OCI-LY7 (cell line): ENCODE measurements at regions not wholly inside any gene's neighbourhood (a gene's known extent, or its start where the extent isn't known, plus 50 kb on each side); places are given as distances from the start of the nearest gene placed in this dataset.

Experiments
- BruUV-seq: library from RNA; stranded (reverse); fragments of 400-500 nt; replicated peaks from 2 replicates; lab custom pipeline; 2021; lab: Mats Ljungman, UMichigan
- CTCF ChIA-PET: fragments of 300-600 bp; sonication (Branson Sonifier 250); formaldehyde crosslinking; loops from one replicate; lab custom pipeline; 2022; ENCODE audit warnings: antibody characterized with exemption; ENCODE audit not compliant: unreplicated experiment; lab: Charles Lee
- POLR2A ChIA-PET: fragments of 300-600 bp; sonication (Branson Sonifier 250); formaldehyde crosslinking; loops from one replicate; lab custom pipeline; 2022; ENCODE audit warnings: antibody characterized with exemption; lab: Charles Lee
- DNase-seq: peaks from one replicate; pipeline ENCODE4 v3.0.0-alpha.2; 2015; ENCODE audit warnings: low spot score
- H2AFZ ChIP-seq: fragments of 200-600 bp; sonication (generic), shearing (Covaris generic); 2 replicates; pipeline ENCODE4 v1.6.1; 2014; ENCODE audit warnings: mild to moderate bottlenecking, antibody characterized with exemption, low read length, moderate library complexity
- H3K27ac ChIP-seq: fragments of 200-600 bp; sonication (generic); 2 replicates; pipeline ENCODE4 v1.5.1; 2014; ENCODE audit warnings: mixed run types, low read depth, mild to moderate bottlenecking, moderate library complexity, low read length, inconsistent platforms; ENCODE audit not compliant: poor library complexity, severe bottlenecking
- H3K36me3 ChIP-seq: fragments of 200-600 bp; sonication (generic); 2 replicates; pipeline ENCODE4 v1.6.1; 2014; ENCODE audit warnings: mild to moderate bottlenecking, antibody characterized with exemption, low read length, moderate library complexity, mixed read lengths; ENCODE audit not compliant: insufficient read depth
- H3K4me1 ChIP-seq: fragments of 200-600 bp; sonication (generic); 2 replicates; pipeline ENCODE4 v1.5.1; 2014; ENCODE audit warnings: mild to moderate bottlenecking, low read length; ENCODE audit not compliant: insufficient read depth, poor library complexity, severe bottlenecking
- H3K4me2 ChIP-seq: fragments of 200-600 bp; sonication (generic); 2 replicates; pipeline ENCODE4 v1.6.1; 2014; ENCODE audit warnings: mild to moderate bottlenecking, low read length
- H3K4me3 ChIP-seq: fragments of 200-600 bp; sonication (generic); 2 replicates; pipeline ENCODE4 v1.5.1; 2014; ENCODE audit warnings: mild to moderate bottlenecking, low read depth, low read length; ENCODE audit not compliant: poor library complexity, severe bottlenecking
- H3K79me2 ChIP-seq: fragments of 200-600 bp; sonication (generic); 2 replicates; pipeline ENCODE4 v1.6.1; 2016; ENCODE audit warnings: low read depth, mild to moderate bottlenecking, low read length, moderate library complexity, mixed read lengths; ENCODE audit not compliant: insufficient read depth
- H3K9me2 ChIP-seq: fragments of 200-600 bp; sonication (generic); 2 replicates; pipeline ENCODE4 v1.6.1; 2016; ENCODE audit warnings: mild to moderate bottlenecking, low read length, mixed read lengths; ENCODE audit not compliant: insufficient read depth
- H3K9me3 ChIP-seq: fragments of 200-600 bp; sonication (generic); 2 replicates; pipeline ENCODE4 v1.6.1; 2014; ENCODE audit warnings: mild to moderate bottlenecking, mixed run types, low read length, mixed read lengths
- H4K20me1 ChIP-seq: fragments of 200-600 bp; sonication (generic); 2 replicates; pipeline ENCODE4 v1.6.1; 2014; ENCODE audit warnings: mild to moderate bottlenecking, antibody characterized with exemption, low read length, moderate library complexity, mixed read lengths; ENCODE audit not compliant: insufficient read depth
- EZH2phosphoT487 ChIP-seq: fragments of 200-600 bp; sonication (generic); IDR thresholded peaks from 2 replicates; pipeline ENCODE4 v1.6.1; 2018; ENCODE audit warnings: low read depth, borderline replicate concordance, mild to moderate bottlenecking, mixed run types, antibody characterized with exemption, low read length, moderate library complexity, mixed read lengths
- intact Hi-C: fragments of 100-400 bp; cut with micrococcal nuclease; formaldehyde crosslinking; loops from one replicate; pipeline ENCODE4 v1.10.0; 2022; ENCODE audit not compliant: unreplicated experiment
- TF ChIP-seq, protein P1 (sequence below): fragments of 200-600 bp; sonication (generic); conservative IDR thresholded peaks from 2 replicates; pipeline ENCODE4 v1.5.1; 2014; ENCODE audit warnings: mild to moderate bottlenecking, antibody characterized with exemption, low read length, moderate library complexity, mixed read lengths

DNA sequence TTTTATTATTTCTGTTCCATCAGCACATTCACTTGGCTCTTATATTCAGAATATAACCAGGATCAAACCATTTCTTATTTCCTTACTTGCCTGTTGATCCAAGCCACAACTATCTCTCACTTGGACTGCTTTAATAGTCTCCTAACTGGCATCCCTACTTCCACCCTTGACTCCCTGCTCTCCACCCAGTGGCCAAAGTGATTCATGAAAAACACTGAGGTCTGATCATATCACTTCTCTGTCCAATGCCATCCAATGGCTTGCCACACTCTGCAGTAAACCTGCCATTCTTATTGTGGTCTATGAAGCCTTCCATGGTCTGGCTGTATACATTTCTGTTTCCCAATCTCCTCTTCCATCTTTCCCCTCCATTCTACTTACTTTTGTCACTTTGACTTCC, 576.1 kb downstream of the PDCD6IP start:
- intact Hi-C loops = no loop called here
- Histone ChIP-seq H3K27ac (no peak overlapping the region), H3K4me3 (no peak overlapping the region), H3K9me2 (no peaks in the 10 kb centered on the region), H4K20me1 (no peaks in the 10 kb centered on the region), H3K36me3 (no peaks in the 10 kb centered on the region), H2AFZ (no peak overlapping the region), H3K4me2 (no peak overlapping the region), H3K79me2 (no peaks in the 10 kb centered on the region), H3K4me1 (no peaks in the 10 kb centered on the region), H3K9me3 (no peaks in the 10 kb centered on the region)
- CTCF ChIA-PET = interaction anchor here (0.6 kb wide), 1 partner anchor 47 kb away, joined by 3 read pairs; no protein-coding TSS in a partner anchor
- POLR2A ChIA-PET = interaction anchor here (1.2 kb wide), 1 partner anchor 474 kb away, joined by 3 read pairs; no protein-coding TSS in a partner anchor
- TF ChIP-seq EZH2phosphoT487 = no peak
- TF ChIP-seq, protein P1, sequence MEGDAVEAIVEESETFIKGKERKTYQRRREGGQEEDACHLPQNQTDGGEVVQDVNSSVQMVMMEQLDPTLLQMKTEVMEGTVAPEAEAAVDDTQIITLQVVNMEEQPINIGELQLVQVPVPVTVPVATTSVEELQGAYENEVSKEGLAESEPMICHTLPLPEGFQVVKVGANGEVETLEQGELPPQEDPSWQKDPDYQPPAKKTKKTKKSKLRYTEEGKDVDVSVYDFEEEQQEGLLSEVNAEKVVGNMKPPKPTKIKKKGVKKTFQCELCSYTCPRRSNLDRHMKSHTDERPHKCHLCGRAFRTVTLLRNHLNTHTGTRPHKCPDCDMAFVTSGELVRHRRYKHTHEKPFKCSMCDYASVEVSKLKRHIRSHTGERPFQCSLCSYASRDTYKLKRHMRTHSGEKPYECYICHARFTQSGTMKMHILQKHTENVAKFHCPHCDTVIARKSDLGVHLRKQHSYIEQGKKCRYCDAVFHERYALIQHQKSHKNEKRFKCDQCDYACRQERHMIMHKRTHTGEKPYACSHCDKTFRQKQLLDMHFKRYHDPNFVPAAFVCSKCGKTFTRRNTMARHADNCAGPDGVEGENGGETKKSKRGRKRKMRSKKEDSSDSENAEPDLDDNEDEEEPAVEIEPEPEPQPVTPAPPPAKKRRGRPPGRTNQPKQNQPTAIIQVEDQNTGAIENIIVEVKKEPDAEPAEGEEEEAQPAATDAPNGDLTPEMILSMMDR = 0 out of 2 replicates have a peak, but pooled peaks have one; percentile 14
- no TSS peak for BruUV-seq
- DNase-seq = no peak

DNA sequence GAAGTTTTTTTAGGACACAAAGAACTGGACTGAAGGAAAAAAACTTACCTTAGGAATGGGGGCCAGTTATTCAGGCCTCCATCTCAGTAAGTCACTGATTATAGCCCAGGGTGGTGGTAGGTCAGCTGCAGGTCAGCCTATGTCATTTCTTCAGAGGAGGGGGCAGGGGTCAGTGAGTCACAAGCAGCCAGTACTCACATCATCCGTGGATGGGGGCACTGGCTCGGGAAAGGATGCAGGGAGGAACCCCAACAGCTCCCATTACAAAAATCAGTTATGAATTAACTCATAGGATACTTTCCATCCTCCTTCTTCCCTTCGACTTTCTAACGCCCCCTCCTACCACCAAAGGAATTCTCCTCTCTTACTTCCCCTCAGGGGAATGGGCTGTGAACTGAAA, 578.3 kb downstream of the PDCD6IP start:
- Histone ChIP-seq H3K36me3 (no peaks in the 10 kb centered on the region), H3K79me2 (no peaks in the 10 kb centered on the region), H4K20me1 (no peaks in the 10 kb centered on the region), H2AFZ (no peak overlapping the region), H3K4me1 (no peaks in the 10 kb centered on the region), H3K4me3 (no peak overlapping the region), H3K4me2 (no peak overlapping the region), H3K9me3 (no peaks in the 10 kb centered on the region), H3K9me2 (no peaks in the 10 kb centered on the region), H3K27ac (no peak overlapping the region)
- ChIA-PET POLR2A (no interaction called here), CTCF (no interaction called here)
- intact Hi-C loops = no loop called here
- no peak for TF ChIP-seq EZH2phosphoT487
- TF ChIP-seq, protein P1 = no peak
- DNase-seq = no peak
- no TSS peak for BruUV-seq

DNA sequence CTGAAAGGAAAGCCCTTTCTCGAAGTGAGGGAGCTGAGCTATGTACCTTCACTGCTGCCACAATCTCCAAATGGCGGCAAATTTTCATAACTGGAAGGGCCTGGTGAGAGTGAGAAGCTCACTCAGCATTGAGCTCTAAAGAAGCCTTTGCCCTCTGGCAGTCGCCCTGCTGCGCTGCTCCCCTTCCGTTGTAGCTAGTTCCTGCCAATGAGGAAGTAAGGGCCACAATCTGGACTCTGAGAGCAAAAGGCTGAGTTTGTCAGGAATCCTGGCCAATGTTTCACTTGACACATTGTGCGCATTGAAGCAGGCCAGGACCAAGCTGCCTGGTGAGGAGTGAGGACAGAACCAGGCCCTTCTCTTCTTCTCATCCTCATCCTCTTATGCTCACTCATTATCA, 579.5 kb downstream of the PDCD6IP start:
- ChIA-PET CTCF (no interaction called here), POLR2A (no interaction called here)
- DNase-seq = no peak
- Histone ChIP-seq H3K9me3 (no peaks in the 10 kb centered on the region), H4K20me1 (no peaks in the 10 kb centered on the region), H3K4me2 (no peak overlapping the region), H3K4me1 (no peaks in the 10 kb centered on the region), H3K27ac (no peak overlapping the region), H3K4me3 (no peak overlapping the region), H3K79me2 (no peaks in the 10 kb centered on the region), H3K9me2 (no peaks in the 10 kb centered on the region), H3K36me3 (no peaks in the 10 kb centered on the region), H2AFZ (no peak overlapping the region)
- TF ChIP-seq, protein P1 = no peak
- no peak for TF ChIP-seq EZH2phosphoT487
- BruUV-seq = no TSS peak
- intact Hi-C loops = no loop called here
